ENCODE measurements at regions not wholly inside any gene's neighbourhood (a gene's known extent, or its start where the extent isn't known, plus 50 kb on each side); places are given as distances from the start of the nearest gene placed in this dataset.

DNA sequence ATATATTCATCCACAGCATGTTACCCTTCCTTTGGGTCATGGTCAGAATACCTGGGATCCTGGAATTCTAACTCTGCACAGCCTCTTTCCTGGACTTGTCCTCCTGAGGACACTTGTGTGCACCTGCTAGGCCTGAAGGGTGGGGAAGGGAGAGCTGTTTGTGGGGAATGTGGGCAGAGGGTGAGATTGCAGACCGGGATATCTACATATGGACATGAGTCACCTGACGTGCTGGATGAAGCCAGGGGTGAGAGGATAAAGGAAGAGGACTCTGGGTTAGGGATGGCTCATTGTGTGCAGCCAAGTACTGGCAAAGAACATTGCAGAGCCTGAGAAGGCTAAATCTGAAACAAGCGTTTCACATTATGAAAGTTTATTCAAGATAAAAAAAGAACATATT is 241.4 kb upstream of the RPS23 start:
- H3K9ac ChIP-seq (ENCODE audit: low read depth, low read length) = no peak overlapping the region
- ATAC-seq (ENCODE audit: insufficient read depth, low read depth) (no peak), DNase-seq (no peak)
- H4K20me1 ChIP-seq (ENCODE audit: insufficient read depth, low read length) = no peaks in the 10 kb centered on the region
- H3K4me2 ChIP-seq (ENCODE audit: insufficient read depth, low read length) = no peak overlapping the region
- H3K4me1 ChIP-seq (ENCODE audit: insufficient read depth, low read length) = no peaks in the 10 kb centered on the region
- H3K4me3 ChIP-seq (ENCODE audit: low read depth in 1 of 2, low read length in 2 of 2) = no peak overlapping the region
- H3K27ac ChIP-seq (ENCODE audit: low read length) = no peak overlapping the region
- no peak for TF ChIP-seq EZH2 (IDR thresholded peaks at IDR 0.05; ENCODE audit: borderline replicate concordance, low read depth, low read length, severe bottlenecking)
- TF ChIP-seq, protein P1, sequence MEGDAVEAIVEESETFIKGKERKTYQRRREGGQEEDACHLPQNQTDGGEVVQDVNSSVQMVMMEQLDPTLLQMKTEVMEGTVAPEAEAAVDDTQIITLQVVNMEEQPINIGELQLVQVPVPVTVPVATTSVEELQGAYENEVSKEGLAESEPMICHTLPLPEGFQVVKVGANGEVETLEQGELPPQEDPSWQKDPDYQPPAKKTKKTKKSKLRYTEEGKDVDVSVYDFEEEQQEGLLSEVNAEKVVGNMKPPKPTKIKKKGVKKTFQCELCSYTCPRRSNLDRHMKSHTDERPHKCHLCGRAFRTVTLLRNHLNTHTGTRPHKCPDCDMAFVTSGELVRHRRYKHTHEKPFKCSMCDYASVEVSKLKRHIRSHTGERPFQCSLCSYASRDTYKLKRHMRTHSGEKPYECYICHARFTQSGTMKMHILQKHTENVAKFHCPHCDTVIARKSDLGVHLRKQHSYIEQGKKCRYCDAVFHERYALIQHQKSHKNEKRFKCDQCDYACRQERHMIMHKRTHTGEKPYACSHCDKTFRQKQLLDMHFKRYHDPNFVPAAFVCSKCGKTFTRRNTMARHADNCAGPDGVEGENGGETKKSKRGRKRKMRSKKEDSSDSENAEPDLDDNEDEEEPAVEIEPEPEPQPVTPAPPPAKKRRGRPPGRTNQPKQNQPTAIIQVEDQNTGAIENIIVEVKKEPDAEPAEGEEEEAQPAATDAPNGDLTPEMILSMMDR (IDR thresholded peaks at IDR 0.05; ENCODE audit: borderline replicate concordance, extremely low read depth, low read length, poor library complexity, severe bottlenecking) = no peak
- no peak overlapping the region for H2AFZ ChIP-seq (ENCODE audit: low read depth, low read length)
- H3K27me3 ChIP-seq (ENCODE audit: insufficient read depth, low read length, poor library complexity) = no peaks in the 10 kb centered on the region
- no peaks in the 10 kb centered on the region for H3K9me3 ChIP-seq (ENCODE audit: insufficient read depth, low read length, severe bottlenecking)
- H3K79me2 ChIP-seq (ENCODE audit: insufficient read depth, low read length) = no peaks in the 10 kb centered on the region
- H3K36me3 ChIP-seq (ENCODE audit: insufficient read depth, low read length) = no peaks in the 10 kb centered on the region

DNA sequence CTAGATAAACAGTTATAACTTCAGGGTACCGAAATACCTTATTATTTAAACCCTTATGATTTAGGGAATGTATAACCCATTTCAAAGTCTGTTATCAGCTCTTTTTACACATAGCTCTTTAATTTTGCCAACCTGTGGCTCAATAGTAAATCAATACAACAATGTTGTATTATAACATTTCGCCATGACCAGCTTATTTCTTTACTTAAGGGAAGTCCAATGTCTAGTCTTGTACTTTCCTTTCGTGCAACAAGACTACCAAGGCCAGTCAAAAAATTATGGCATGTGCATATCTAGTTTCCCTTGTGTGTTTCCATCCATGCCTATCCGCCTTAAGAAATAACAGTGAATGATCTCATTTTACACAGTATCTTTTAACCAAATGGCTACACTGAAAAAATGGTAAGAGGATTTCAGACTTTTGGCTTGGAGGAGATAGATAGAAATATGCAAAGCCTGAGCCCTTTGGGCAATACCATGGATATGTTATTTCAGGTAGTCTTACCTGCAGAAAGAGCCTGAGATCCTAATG is 239.5 kb upstream of the RPS23 start:
- no peak overlapping the region for H2AFZ ChIP-seq (ENCODE audit: low read depth, low read length)
- no peaks in the 10 kb centered on the region for H4K20me1 ChIP-seq (ENCODE audit: insufficient read depth, low read length)
- DNase-seq = no peak
- ATAC-seq (ENCODE audit: insufficient read depth, low read depth) = no peak
- no peak overlapping the region for H3K9ac ChIP-seq (ENCODE audit: low read depth, low read length)
- no peaks in the 10 kb centered on the region for H3K4me1 ChIP-seq (ENCODE audit: insufficient read depth, low read length)
- H3K36me3 ChIP-seq (ENCODE audit: insufficient read depth, low read length) = no peaks in the 10 kb centered on the region
- no peak overlapping the region for H3K27ac ChIP-seq (ENCODE audit: low read length)
- H3K4me2 ChIP-seq (ENCODE audit: insufficient read depth, low read length) = no peak overlapping the region
- no peaks in the 10 kb centered on the region for H3K79me2 ChIP-seq (ENCODE audit: insufficient read depth, low read length)
- no peaks in the 10 kb centered on the region for H3K9me3 ChIP-seq (ENCODE audit: insufficient read depth, low read length, severe bottlenecking)
- no peak overlapping the region for H3K4me3 ChIP-seq (ENCODE audit: low read depth in 1 of 2, low read length in 2 of 2)
- no peaks in the 10 kb centered on the region for H3K27me3 ChIP-seq (ENCODE audit: insufficient read depth, low read length, poor library complexity)
- no peak for TF ChIP-seq EZH2 (IDR thresholded peaks at IDR 0.05; ENCODE audit: borderline replicate concordance, low read depth, low read length, severe bottlenecking)
- TF ChIP-seq, protein P1 (IDR thresholded peaks at IDR 0.05; ENCODE audit: borderline replicate concordance, extremely low read depth, low read length, poor library complexity, severe bottlenecking) = no peak

DNA sequence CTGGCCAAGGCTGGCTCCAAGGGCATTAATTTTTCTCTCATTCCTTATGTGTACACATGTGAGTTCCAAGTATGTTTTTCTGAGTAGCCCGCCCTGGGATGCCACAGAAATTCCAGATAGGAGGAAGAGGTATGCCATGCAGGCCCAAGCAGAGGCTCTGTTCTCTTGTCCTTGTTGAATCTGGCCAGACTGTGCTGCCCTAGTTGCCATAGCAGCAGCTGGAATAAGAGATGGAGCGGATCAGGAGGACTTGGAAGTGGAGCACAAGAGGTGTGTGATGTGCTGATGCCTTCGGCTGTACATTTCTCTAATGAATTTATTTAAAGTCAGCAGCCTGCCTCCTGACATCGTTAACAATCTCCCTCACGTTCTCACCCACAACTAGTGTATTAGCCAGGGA is 235.6 kb upstream of the RPS23 start:
- no peaks in the 10 kb centered on the region for H3K9me3 ChIP-seq (ENCODE audit: insufficient read depth, low read length, severe bottlenecking)
- no peak for DNase-seq
- TF ChIP-seq EZH2 (IDR thresholded peaks at IDR 0.05; ENCODE audit: borderline replicate concordance, low read depth, low read length, severe bottlenecking) = no peak
- TF ChIP-seq, protein P1 (IDR thresholded peaks at IDR 0.05; ENCODE audit: borderline replicate concordance, extremely low read depth, low read length, poor library complexity, severe bottlenecking) = no peak

DNA sequence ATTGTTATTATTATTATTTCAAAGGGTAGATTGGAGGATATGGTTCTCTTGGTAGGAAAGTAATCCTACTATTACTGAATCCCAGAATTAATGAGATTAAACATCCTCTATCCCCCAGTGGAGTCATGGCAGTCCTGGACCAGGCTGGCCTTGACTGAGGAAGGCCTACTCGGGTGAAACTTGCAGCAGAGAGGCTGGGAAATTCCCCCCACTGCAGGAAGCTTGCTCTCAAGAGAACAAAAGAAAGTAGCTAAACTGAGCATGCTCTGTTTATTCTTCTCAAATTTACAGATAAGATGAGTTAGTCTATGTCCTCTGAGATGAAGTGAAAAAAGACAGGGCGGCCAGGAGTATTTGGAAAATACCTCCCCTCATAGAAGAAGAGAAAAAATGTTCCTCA is 233.9 kb upstream of the RPS23 start:
- no peaks in the 10 kb centered on the region for H3K27me3 ChIP-seq (ENCODE audit: insufficient read depth, low read length, poor library complexity)
- no peak overlapping the region for H3K4me2 ChIP-seq (ENCODE audit: insufficient read depth, low read length)
- H3K4me3 ChIP-seq (ENCODE audit: low read depth in 1 of 2, low read length in 2 of 2) = no peak overlapping the region
- peaks cover 5% of the 10 kb centered on the region for H3K9me3 ChIP-seq (ENCODE audit: insufficient read depth, low read length, severe bottlenecking)
- H3K79me2 ChIP-seq (ENCODE audit: insufficient read depth, low read length) = no peaks in the 10 kb centered on the region
- no peak overlapping the region for H3K27ac ChIP-seq (ENCODE audit: low read length)
- DNase-seq (no peak), ATAC-seq (ENCODE audit: insufficient read depth, low read depth) (no peak)
- H3K9ac ChIP-seq (ENCODE audit: low read depth, low read length) = no peak overlapping the region
- no peaks in the 10 kb centered on the region for H3K36me3 ChIP-seq (ENCODE audit: insufficient read depth, low read length)
- H2AFZ ChIP-seq (ENCODE audit: low read depth, low read length) = no peak overlapping the region
- TF ChIP-seq, protein P1 (IDR thresholded peaks at IDR 0.05; ENCODE audit: borderline replicate concordance, extremely low read depth, low read length, poor library complexity, severe bottlenecking) = no peak
- H3K4me1 ChIP-seq (ENCODE audit: insufficient read depth, low read length) = no peaks in the 10 kb centered on the region
- H4K20me1 ChIP-seq (ENCODE audit: insufficient read depth, low read length) = no peaks in the 10 kb centered on the region

More for the DNA sequence above, 235.6 kb upstream of the RPS23 start:
- Histone ChIP-seq H3K79me2 (ENCODE audit: insufficient read depth, low read length) (no peaks in the 10 kb centered on the region), H3K4me1 (ENCODE audit: insufficient read depth, low read length) (no peaks in the 10 kb centered on the region), H3K4me3 (ENCODE audit: low read depth in 1 of 2, low read length in 2 of 2) (no peak overlapping the region), H3K4me2 (ENCODE audit: insufficient read depth, low read length) (no peak overlapping the region), H3K9ac (ENCODE audit: low read depth, low read length) (no peak overlapping the region), H3K27ac (ENCODE audit: low read length) (no peak overlapping the region), H3K27me3 (ENCODE audit: insufficient read depth, low read length, poor library complexity) (no peaks in the 10 kb centered on the region), H2AFZ (ENCODE audit: low read depth, low read length) (no peak overlapping the region), H3K36me3 (ENCODE audit: insufficient read depth, low read length) (no peaks in the 10 kb centered on the region), H4K20me1 (ENCODE audit: insufficient read depth, low read length) (no peaks in the 10 kb centered on the region)
- no peak for ATAC-seq (ENCODE audit: insufficient read depth, low read depth)

Measured in DND-41 (cell line).